Nephron progenitor cell (in vitro differentiated cells): ENCODE measurements at regions not wholly inside any gene's neighbourhood (a gene's known extent, or its start where the extent isn't known, plus 50 kb on each side); places are given as distances from the start of the nearest gene placed in this dataset.
"Not testable (repeated sequence)": the region's sequence is repeated elsewhere in the genome, so short reads cannot be mapped to it uniquely, and the experiment has no call there.

Experiments used
- DNase-seq: peaks from one replicate; pipeline ENCODE4 v3.0.0; 2021
- H3K27ac Mint-ChIP-seq: 2 replicates; pipeline ENCODE4 v1.8.0; 2021; ENCODE audit warnings: mild to moderate bottlenecking, moderate library complexity, mixed read lengths
- H3K27me3 Mint-ChIP-seq: 2 replicates; pipeline ENCODE4 v1.8.0; 2021; ENCODE audit warnings: mild to moderate bottlenecking, low read depth, mixed read lengths; ENCODE audit not compliant: poor library complexity
- H3K36me3 Mint-ChIP-seq: 2 replicates; pipeline ENCODE4 v1.8.0; 2021; ENCODE audit warnings: low read depth, mixed read lengths
- H3K4me1 Mint-ChIP-seq: 2 replicates; pipeline ENCODE4 v1.8.0; 2021; ENCODE audit warnings: mixed read lengths
- H3K4me3 Mint-ChIP-seq: 2 replicates; pipeline ENCODE4 v1.8.0; 2021; ENCODE audit warnings: mild to moderate bottlenecking, moderate library complexity, mixed read lengths
- H3K9me3 Mint-ChIP-seq: 2 replicates; pipeline ENCODE4 v1.8.0; 2021; ENCODE audit warnings: mild to moderate bottlenecking, moderate library complexity, mixed read lengths
- TF ChIP-seq, protein P1 (sequence below): fragments of 200-600 bp; sonication (generic); IDR thresholded peaks from 2 replicates; pipeline ENCODE4 v1.5.0; 2021; ENCODE audit warnings: antibody characterized with exemption

- Mint-ChIP-seq H3K9me3 (no peaks in the 10 kb centered on the region), H3K4me1 (no peaks in the 10 kb centered on the region), H3K4me3 (no peak overlapping the region), H3K27ac (no peak overlapping the region), H3K36me3 (no peaks in the 10 kb centered on the region), H3K27me3 (no peaks in the 10 kb centered on the region)
- TF ChIP-seq, protein P1, sequence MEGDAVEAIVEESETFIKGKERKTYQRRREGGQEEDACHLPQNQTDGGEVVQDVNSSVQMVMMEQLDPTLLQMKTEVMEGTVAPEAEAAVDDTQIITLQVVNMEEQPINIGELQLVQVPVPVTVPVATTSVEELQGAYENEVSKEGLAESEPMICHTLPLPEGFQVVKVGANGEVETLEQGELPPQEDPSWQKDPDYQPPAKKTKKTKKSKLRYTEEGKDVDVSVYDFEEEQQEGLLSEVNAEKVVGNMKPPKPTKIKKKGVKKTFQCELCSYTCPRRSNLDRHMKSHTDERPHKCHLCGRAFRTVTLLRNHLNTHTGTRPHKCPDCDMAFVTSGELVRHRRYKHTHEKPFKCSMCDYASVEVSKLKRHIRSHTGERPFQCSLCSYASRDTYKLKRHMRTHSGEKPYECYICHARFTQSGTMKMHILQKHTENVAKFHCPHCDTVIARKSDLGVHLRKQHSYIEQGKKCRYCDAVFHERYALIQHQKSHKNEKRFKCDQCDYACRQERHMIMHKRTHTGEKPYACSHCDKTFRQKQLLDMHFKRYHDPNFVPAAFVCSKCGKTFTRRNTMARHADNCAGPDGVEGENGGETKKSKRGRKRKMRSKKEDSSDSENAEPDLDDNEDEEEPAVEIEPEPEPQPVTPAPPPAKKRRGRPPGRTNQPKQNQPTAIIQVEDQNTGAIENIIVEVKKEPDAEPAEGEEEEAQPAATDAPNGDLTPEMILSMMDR = no peak
- no peak for DNase-seq
These were observed 203.6 kb downstream of the CDRT15L2 start for GRCh38 chr17:20783091-20783490.

- no peaks in the 10 kb centered on the region for H3K27me3 Mint-ChIP-seq
- TF ChIP-seq, protein P1 = no peak
- H3K9me3 Mint-ChIP-seq = no peaks in the 10 kb centered on the region
- no peak overlapping the region for H3K4me3 Mint-ChIP-seq
- no peaks in the 10 kb centered on the region for H3K36me3 Mint-ChIP-seq
- no peak overlapping the region for H3K27ac Mint-ChIP-seq
- no peaks in the 10 kb centered on the region for H3K4me1 Mint-ChIP-seq
- no peak for DNase-seq
These were observed 204.7 kb downstream of the CDRT15L2 start for GRCh38 chr17:20784100-20784665.

GRCh38 chr17:20787281-20787680, 207.8 kb downstream of the CDRT15L2 start:
- Mint-ChIP-seq H3K4me3 (no peak overlapping the region), H3K4me1 (no peaks in the 10 kb centered on the region), H3K27ac (no peak overlapping the region), H3K36me3 (no peaks in the 10 kb centered on the region), H3K27me3 (no peaks in the 10 kb centered on the region), H3K9me3 (no peaks in the 10 kb centered on the region)
- DNase-seq = no peak
- TF ChIP-seq, protein P1 = no peak

DNA sequence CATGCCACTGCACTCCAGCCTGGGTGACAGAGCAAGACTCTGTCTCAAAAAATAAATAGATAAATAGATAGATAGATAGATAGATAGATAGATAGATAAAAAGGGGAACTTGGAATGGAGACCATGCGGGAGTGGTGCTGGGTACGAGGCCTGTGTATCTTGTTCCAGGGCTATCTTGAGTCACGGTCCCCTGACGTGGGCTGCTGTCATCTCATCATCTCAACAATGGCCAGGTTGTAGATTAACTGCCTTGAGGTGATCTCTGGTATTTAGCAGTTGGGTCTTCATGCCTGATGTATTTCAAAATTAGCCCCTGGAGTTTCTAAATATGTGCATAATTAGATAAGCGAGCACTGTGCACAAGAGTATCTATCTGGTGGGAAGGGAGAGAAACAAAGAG, 212.1 kb downstream of the CDRT15L2 start:
- no peak for DNase-seq
- no peak overlapping the region for H3K27ac Mint-ChIP-seq
- H3K27me3 Mint-ChIP-seq = peaks cover 3% of the 10 kb centered on the region
- H3K9me3 Mint-ChIP-seq = no peaks in the 10 kb centered on the region
- no peaks in the 10 kb centered on the region for H3K4me1 Mint-ChIP-seq
- no peaks in the 10 kb centered on the region for H3K36me3 Mint-ChIP-seq
- H3K4me3 Mint-ChIP-seq = no peak overlapping the region
- TF ChIP-seq, protein P1 = no peak

DNA sequence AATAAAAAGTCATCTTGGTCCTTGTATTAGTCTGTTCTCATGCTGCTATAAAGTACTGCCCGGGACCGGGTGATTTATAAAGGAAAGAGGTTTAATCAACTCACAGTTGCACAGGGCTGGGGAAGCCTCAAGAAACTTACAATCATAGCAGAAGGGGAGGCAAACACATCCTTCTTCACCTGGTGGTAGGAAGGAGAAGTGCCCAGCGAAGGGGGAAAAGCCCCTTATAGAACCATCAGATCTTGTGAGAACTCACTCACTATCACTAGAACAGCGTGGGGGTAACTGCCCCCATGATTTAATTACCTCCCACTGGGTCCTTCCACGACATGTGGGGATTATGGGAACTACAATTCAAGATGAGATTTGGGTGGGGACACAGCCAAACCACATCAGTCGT, 215.0 kb downstream of the CDRT15L2 start:
- H3K36me3 Mint-ChIP-seq, H3K9me3 Mint-ChIP-seq, H3K27ac Mint-ChIP-seq, H3K27me3 Mint-ChIP-seq, DNase-seq, H3K4me3 Mint-ChIP-seq, H3K4me1 Mint-ChIP-seq: not testable (repeated sequence)
- TF ChIP-seq, protein P1 = peak; percentile 35

GRCh38 chr17:20797292-20797691, 217.8 kb downstream of the CDRT15L2 start:
- no peak for DNase-seq
- TF ChIP-seq, protein P1 = no peak
- Mint-ChIP-seq H3K27ac (no peak overlapping the region), H3K27me3 (peaks cover 13% of the 10 kb centered on the region), H3K4me3 (no peak overlapping the region), H3K4me1 (no peaks in the 10 kb centered on the region), H3K9me3 (peaks cover 4% of the 10 kb centered on the region), H3K36me3 (no peaks in the 10 kb centered on the region)
